Glomerular endothelial cell (primary cell): ENCODE measurements at regions not wholly inside any gene's neighbourhood (a gene's known extent, or its start where the extent isn't known, plus 50 kb on each side); places are given as distances from the start of the nearest gene placed in this dataset.
"Not testable (repeated sequence)": the region's sequence is repeated elsewhere in the genome, so short reads cannot be mapped to it uniquely, and the experiment has no call there.

Experiments
- DNase-seq: peaks from one replicate; pipeline ENCODE4 v3.0.0-alpha.2; 2011; ENCODE audit warnings: low read depth, low spot score; ENCODE audit errors: extremely low read depth

- no peak for DNase-seq
These were observed 51.1 kb downstream of the DOP1B start for GRCh38 chr21:36207577-36208320.

GRCh38 chr21:36208326-36209013, 51.8 kb downstream of the DOP1B start:
- no peak for DNase-seq

- no peak for DNase-seq
These were observed 53.1 kb downstream of the DOP1B start for GRCh38 chr21:36209626-36210171.

- no peak for DNase-seq
These were observed 54.4 kb downstream of the DOP1B start for GRCh38 chr21:36210779-36211659.

- DNase-seq: no peak
These were observed 55.3 kb downstream of the DOP1B start for GRCh38 chr21:36211660-36212512.

- DNase-seq: no peak
These were observed 55.8 kb downstream of the DOP1B start for GRCh38 chr21:36212513-36212780.

- DNase-seq: no peak
These were observed 57.9 kb downstream of the DOP1B start for GRCh38 chr21:36214561-36214960.

GRCh38 chr21:36217743-36218142, 61.1 kb downstream of the DOP1B start:
- no peak for DNase-seq

- DNase-seq: no peak
These were observed 62.1 kb downstream of the DOP1B start for GRCh38 chr21:36218691-36219090.

GRCh38 chr21:36223451-36223850, 66.8 kb downstream of the DOP1B start:
- DNase-seq: no peak

- DNase-seq: no peak
These were observed 72.6 kb downstream of the DOP1B start for GRCh38 chr21:36229181-36229580.

GRCh38 chr21:36231444-36231843, 74.8 kb downstream of the DOP1B start:
- not testable (repeated sequence) for DNase-seq

- DNase-seq: no peak
These were observed 76.0 kb downstream of the DOP1B start for GRCh38 chr21:36232641-36233040.

- no peak for DNase-seq
These were observed 78.5 kb downstream of the DOP1B start for GRCh38 chr21:36235058-36235582.

GRCh38 chr21:36236052-36236730, 79.6 kb downstream of the DOP1B start:
- no peak for DNase-seq

- no peak for DNase-seq
These were observed 80.8 kb downstream of the DOP1B start for GRCh38 chr21:36237441-36237840.

GRCh38 chr21:36239585-36239984, 80.4 kb upstream of the MORC3 start:
- DNase-seq: no peak

- no peak for DNase-seq
These were observed 78.3 kb upstream of the MORC3 start for GRCh38 chr21:36241717-36242116.

GRCh38 chr21:36245115-36245514, 74.9 kb upstream of the MORC3 start:
- no peak for DNase-seq

GRCh38 chr21:36245649-36246048, 74.3 kb upstream of the MORC3 start:
- DNase-seq: no peak
